PFSK-1 (cell line): ENCODE measurements at regions not wholly inside any gene's neighbourhood (a gene's known extent, or its start where the extent isn't known, plus 50 kb on each side); places are given as distances from the start of the nearest gene placed in this dataset.

Experiments
- POLR2AphosphoS5 ChIP-seq: IDR thresholded peaks from 2 replicates; pipeline ENCODE4 v1.6.1; 2012; ENCODE audit warnings: low read depth, mild to moderate bottlenecking, control low read depth, low read length, moderate library complexity
- REST ChIP-seq, 2 experiments: IDR thresholded peaks; 2 replicates each; pipeline versions ENCODE4 v1.6.1 to v1.8.0; 2011 to 2012; ENCODE audit warnings: low read depth in 2 of 2, low read length in 2 of 2, control low read depth in 1 of 2, inconsistent platforms in 1 of 2, mild to moderate bottlenecking in 1 of 2, moderate library complexity in 1 of 2; ENCODE audit not compliant: insufficient read depth in 1 of 2

GRCh38 chr10:109386921-109387320 lies 536.4 kb downstream of the XPNPEP1 start:
- TF ChIP-seq REST (IDR thresholded peaks at IDR 0.05; ENCODE audit: insufficient read depth in 1 of 2, low read depth in 2 of 2, low read length in 2 of 2) (no peak), POLR2AphosphoS5 (no peak)
